ENCODE measurements at regions not wholly inside any gene's neighbourhood (a gene's known extent, or its start where the extent isn't known, plus 50 kb on each side); places are given as distances from the start of the nearest gene placed in this dataset.

DNA sequence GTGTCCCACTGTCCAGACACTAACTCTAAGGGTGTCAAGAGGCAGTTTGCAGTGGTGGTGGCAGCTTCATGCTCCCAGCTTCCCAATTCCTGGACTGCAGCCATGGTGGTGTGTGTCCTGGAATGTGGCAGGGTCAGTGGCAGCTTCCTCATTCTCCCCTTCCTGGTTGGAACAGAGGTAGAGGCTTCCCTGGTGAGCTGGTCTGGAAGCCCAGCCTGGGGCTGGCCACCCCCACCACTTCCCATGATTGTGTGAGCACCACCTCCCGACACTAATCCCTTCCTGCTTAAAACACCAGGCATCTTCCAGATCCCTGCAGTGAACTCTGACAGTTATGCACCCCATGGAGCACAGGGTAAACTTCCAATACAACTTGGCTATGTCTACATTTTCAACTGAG, 134.9 kb downstream of the RAP2A start:
- no peak for DNase-seq
- no peaks in the 10 kb centered on the region for H3K36me3 ChIP-seq
- peaks cover 0 to 12% (median 7%) of the 10 kb centered on the region in 4 donors for H3K4me1 ChIP-seq
- no peak overlapping the region for H3K27ac ChIP-seq
- no peaks in the 10 kb centered on the region for H3K27me3 ChIP-seq
- TF ChIP-seq, protein P1, sequence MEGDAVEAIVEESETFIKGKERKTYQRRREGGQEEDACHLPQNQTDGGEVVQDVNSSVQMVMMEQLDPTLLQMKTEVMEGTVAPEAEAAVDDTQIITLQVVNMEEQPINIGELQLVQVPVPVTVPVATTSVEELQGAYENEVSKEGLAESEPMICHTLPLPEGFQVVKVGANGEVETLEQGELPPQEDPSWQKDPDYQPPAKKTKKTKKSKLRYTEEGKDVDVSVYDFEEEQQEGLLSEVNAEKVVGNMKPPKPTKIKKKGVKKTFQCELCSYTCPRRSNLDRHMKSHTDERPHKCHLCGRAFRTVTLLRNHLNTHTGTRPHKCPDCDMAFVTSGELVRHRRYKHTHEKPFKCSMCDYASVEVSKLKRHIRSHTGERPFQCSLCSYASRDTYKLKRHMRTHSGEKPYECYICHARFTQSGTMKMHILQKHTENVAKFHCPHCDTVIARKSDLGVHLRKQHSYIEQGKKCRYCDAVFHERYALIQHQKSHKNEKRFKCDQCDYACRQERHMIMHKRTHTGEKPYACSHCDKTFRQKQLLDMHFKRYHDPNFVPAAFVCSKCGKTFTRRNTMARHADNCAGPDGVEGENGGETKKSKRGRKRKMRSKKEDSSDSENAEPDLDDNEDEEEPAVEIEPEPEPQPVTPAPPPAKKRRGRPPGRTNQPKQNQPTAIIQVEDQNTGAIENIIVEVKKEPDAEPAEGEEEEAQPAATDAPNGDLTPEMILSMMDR (IDR thresholded peaks at IDR 0.05): no peak
- intact Hi-C loops (cut with DNase I; ENCODE audit: low total_unique reads): no loop called here
- no peaks in the 10 kb centered on the region for H3K9me3 ChIP-seq
- H3K4me3 ChIP-seq: no peak overlapping the region

DNA sequence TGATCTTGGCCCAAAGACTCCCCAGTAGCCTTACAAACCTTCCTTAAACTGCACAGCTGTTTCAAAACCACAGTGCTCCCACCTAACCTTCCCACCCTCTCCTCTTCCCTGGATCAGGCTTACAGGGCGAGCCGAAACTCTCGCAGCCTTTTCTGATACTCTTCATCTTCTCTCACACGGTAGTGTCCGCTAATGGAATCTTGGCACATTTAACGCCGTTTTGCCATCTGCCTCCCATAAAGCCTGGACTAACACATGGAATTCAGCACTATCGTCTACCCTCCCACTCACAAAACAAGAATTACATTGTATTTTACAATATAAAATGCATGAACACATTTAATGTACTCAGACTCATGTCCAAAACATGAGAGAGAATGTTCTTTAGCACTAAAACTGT, 135.9 kb downstream of the RAP2A start:
- Histone ChIP-seq H3K4me3 (no peak overlapping the region), H3K27ac (no peak overlapping the region), H3K27me3 (no peaks in the 10 kb centered on the region), H3K4me1 (peaks cover 0 to 12% (median 7%) of the 10 kb centered on the region in 4 donors), H3K36me3 (no peaks in the 10 kb centered on the region), H3K9me3 (no peaks in the 10 kb centered on the region)
- TF ChIP-seq, protein P1 (IDR thresholded peaks at IDR 0.05): no peak
- intact Hi-C loops (cut with DNase I; ENCODE audit: low total_unique reads): no loop called here
- DNase-seq: no peak

GRCh38 chr13:97570442-97570841, 136.5 kb downstream of the RAP2A start:
- DNase-seq: no peak
- Histone ChIP-seq H3K27me3 (no peaks in the 10 kb centered on the region), H3K27ac (no peak overlapping the region), H3K4me1 (peaks cover 0 to 12% (median 7%) of the 10 kb centered on the region in 4 donors), H3K36me3 (no peaks in the 10 kb centered on the region), H3K4me3 (no peak overlapping the region), H3K9me3 (no peaks in the 10 kb centered on the region)
- intact Hi-C loops (cut with DNase I; ENCODE audit: low total_unique reads): no loop called here
- TF ChIP-seq, protein P1 (IDR thresholded peaks at IDR 0.05): no peak

DNA sequence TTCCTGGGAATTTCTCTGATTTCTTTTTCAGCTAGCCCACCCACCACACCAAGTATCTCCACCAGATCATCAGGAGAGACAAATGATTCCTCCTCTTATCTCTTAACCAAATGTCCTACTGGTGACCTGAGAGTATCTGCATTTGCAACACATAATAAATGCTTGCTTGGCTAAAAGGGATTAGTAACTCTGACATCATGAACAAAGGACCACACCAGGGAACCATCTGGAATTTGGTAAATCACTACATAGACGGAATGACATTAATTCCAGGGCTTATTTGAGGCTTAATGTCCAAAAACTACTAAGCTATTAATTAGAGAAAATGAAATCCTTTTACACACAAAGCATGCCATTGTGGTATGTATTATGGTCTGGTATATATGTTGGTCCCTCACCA, 139.0 kb downstream of the RAP2A start:
- H3K27me3 ChIP-seq: no peaks in the 10 kb centered on the region
- no peak overlapping the region for H3K27ac ChIP-seq
- TF ChIP-seq, protein P1 (IDR thresholded peaks at IDR 0.05): no peak
- H3K4me3 ChIP-seq: no peak overlapping the region
- H3K36me3 ChIP-seq: no peaks in the 10 kb centered on the region
- H3K4me1 ChIP-seq: peaks cover 0 to 12% (median 7%) of the 10 kb centered on the region in 4 donors
- no peak for DNase-seq
- intact Hi-C loops (cut with DNase I; ENCODE audit: low total_unique reads): no loop called here
- no peaks in the 10 kb centered on the region for H3K9me3 ChIP-seq

DNA sequence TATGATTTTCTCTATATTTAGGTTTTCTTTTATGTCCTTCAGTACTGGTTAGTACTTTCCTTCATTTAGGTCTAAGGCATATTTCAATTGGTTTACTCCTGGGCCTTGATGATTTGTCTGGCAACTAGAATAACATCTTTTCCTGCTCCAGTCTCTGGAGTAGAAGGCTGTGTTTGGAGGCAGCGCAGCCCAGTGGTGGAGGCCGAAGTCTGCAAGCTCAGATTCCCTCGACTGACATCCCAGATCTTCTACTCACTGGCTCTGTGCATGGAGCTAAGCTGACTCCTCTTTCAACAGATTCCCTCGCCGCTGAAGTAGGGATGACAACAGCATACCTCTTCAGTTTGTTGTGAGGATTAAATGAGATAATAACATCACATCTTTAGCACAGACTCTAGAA, 141.0 kb downstream of the RAP2A start:
- intact Hi-C loops (cut with DNase I; ENCODE audit: low total_unique reads): loop anchor here (5.0 kb wide), 1 partner anchor 1287 kb away; no protein-coding TSS in a partner anchor

More for the DNA sequence above, 141.0 kb downstream of the RAP2A start:
- Histone ChIP-seq H3K9me3 (no peaks in the 10 kb centered on the region), H3K36me3 (no peaks in the 10 kb centered on the region), H3K4me3 (no peak overlapping the region), H3K27me3 (no peaks in the 10 kb centered on the region), H3K27ac (no peak overlapping the region), H3K4me1 (peaks cover 0 to 7% (median 3%) of the 10 kb centered on the region in 4 donors)
- DNase-seq: no peak
- TF ChIP-seq, protein P1 (IDR thresholded peaks at IDR 0.05): peak in 1 of 2 experiments; percentile 22
